NCI-H2196 (cell line): ENCODE measurements at regions not wholly inside any gene's neighbourhood (a gene's known extent, or its start where the extent isn't known, plus 50 kb on each side); places are given as distances from the start of the nearest gene placed in this dataset.
A peak's percentile ranks its signal among the peaks of the same experiment; 100 is the strongest.
"Not testable (repeated sequence)": the region's sequence is repeated elsewhere in the genome, so short reads cannot be mapped to it uniquely, and the experiment has no call there.

Experiments used
- DNase-seq: peaks from one replicate; lab custom pipeline; 2025; ENCODE audit not compliant: unreplicated experiment; lab: John Stamatoyannopoulos, UW

DNA sequence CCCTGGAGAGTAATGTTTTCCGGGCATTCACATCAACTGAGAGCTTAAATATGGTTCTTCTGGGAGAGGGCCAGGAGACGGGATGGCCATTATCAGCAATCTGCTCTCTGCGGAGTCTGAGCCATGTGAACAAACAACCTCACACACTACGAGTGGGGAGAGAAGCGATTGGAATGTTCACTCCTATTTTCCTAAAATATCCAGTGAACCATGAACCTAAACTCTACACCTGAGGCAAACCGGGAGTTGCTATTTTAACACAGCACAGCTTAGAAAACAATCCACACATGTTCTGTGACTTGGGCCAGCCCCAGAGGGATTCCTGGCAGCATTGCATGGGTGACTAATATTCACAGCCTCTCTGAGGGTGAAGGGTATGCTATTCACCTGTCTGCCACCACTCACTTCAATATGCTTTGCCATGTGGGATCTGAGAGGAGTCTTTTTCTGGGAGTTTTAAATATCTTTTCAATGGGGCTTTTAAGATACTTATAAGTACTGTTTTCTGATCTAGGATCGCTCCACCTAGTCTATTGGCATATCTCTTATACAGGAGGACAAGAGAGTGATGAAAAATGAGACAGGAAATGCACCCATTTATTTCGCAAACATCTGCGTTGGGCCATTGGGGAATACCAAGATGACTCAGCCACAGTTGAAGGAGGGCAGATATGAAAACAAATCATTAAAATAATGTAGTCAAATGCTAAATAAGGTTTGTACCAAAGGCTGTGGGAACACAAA, 72.6 kb upstream of the SERP2 start:
- peak; percentile 37 for DNase-seq

DNA sequence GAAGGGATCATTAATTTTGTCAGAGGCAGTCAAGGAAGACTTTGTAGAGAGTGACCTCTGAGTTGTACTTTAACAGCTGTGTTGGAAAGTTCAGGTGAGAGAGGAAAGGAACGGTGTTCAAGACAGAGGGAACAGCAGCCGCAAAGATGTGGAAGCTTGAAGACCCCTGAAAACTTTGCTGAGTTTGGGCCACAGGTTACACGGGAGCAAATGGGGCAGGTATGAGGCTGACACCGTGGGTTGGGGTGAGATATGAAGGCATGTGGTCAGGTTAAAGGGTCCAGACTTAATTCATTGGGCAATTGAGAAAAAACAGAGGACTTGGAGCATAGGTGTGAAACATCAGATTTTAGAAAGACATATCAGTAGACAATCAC, 72.0 kb upstream of the SERP2 start:
- DNase-seq: no peak

DNA sequence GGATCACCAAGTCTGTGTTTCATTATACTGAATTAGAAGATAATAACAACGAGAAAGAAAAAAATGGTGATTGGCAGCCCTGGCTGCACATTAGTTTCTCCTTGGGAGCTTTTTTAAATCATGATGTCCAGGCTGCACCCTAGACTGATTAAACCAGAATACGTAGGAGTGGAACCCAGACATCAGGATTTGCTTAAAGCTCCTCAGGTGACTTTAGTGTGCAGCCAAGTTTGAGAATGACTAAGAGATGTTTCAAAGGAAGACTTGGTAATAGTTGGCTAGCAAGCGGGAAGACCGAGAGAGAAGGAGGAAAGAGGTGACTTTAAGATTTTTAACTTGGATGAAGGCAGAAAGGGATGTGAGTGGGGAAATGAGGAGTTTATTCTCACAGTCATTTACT, 71.4 kb upstream of the SERP2 start:
- no peak for DNase-seq

DNA sequence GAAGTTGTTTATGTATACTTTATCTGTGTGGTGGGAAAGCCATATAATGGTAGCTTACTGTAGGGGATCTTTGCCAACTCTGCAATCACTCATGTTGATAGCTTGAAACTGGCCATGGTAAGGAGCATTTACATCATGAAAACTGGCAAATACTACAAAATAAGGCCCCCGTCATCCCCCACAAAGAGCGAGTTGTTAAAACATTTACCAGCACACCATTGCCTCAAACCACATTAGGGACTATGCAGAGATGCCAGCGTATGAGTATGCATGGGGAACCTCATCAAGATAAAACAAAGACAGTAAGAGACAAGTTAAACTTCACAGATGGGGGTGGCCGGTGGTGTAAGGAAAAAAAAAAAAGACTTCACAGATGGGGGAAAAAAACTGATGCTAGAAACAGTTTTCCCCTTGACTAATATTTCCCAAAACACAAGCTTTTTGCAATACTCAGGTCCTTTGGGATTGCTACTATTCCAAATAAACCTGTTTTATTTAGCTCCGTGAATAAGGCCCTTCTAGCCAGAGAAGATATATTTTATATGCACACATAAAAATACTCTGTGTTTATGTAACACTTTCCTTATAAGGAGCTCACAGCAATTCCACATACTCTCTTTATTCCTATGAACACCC, 70.6 kb upstream of the SERP2 start:
- DNase-seq: no peak

DNA sequence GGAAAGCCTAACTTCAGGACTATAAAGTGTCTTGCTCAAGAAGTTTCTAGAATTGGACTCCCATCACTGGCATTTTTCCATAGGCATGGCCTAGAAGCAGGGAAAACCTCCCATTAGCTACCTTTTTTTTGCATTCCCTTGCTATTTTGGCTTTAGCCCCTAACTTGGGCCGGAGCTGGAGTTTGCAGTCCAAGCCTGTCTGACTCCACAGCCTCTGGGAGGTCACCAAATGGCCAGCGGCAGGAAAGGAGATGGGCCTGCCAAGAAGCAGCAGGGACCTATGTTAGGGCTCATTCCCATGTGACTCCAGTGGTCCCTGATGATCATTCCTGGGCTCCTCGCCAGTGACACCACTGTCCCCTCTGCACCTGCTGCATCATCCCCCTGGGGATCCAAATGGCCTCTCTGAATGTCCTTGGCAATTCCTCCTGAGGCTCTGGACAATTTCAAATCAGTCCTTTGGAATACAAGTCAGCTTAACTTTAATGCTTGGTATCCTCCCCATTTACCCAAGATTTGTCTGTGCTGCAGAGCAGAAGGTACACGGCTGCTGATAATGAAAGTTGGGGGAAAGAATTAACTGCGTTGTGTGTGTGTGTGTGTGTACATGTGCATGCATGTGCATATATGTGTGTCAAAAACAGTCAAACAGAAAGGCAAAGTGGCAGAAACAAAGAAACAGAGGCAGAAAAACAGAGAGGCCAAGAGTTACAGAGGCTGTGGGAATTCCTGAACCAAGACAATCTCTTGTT, 69.8 kb upstream of the SERP2 start:
- no peak for DNase-seq

DNA sequence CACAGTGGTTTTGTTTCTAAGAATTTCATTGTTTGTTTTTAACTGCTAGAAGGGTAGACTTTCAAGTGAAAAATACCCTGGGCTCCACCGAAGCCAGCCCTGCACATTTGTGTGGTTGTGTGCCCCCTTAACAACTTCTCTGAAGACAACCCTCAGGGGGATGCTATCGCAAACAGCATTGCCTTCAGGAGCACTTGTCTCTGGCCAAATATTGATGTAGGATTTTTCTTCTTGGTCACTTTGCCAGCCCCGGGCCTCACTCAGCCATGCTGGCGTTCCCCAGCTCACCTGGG, 69.2 kb upstream of the SERP2 start:
- DNase-seq: no peak

DNA sequence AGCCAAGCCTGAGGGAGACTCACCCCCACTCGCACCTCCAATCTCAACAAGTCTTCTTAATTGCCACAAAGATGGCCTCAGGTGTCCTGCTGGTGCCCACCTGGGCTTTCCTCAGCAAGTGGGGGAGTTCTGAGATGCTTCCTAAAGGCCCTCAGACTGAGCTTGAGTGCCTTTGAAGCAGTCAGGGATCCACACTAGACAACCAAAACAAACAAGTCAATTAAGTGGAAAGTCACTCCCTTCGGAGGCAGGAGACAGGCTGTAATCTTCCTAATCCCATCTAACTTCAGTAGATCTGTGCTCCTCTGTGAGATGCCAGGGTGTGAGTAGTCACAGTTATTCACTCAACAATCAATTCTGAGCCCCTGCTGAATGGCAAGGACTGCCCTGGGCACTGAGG, 68.3 kb upstream of the SERP2 start:
- no peak for DNase-seq

DNA sequence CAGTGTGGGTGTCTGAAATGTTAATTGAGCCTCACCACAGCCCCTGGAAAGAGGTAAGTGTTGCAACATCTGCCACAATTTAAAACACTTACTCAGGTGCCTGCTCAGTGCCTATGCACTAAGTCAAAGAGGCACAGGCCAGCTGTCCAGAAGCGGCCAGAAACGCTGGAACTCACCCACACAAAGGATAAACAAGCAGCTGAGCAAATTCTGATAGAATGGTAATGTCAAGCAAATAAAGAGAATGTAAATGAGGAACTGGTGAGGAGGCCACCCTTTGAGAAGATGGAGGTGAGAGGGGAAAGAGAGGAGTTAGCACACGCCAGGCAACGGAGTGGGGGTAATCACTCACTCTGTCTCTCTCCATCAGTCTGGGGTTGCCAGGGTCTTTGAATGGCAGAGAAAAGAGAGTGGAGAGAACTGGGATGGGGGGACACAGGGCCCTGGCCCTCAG, 67.7 kb upstream of the SERP2 start:
- DNase-seq: peak; percentile 22

DNA sequence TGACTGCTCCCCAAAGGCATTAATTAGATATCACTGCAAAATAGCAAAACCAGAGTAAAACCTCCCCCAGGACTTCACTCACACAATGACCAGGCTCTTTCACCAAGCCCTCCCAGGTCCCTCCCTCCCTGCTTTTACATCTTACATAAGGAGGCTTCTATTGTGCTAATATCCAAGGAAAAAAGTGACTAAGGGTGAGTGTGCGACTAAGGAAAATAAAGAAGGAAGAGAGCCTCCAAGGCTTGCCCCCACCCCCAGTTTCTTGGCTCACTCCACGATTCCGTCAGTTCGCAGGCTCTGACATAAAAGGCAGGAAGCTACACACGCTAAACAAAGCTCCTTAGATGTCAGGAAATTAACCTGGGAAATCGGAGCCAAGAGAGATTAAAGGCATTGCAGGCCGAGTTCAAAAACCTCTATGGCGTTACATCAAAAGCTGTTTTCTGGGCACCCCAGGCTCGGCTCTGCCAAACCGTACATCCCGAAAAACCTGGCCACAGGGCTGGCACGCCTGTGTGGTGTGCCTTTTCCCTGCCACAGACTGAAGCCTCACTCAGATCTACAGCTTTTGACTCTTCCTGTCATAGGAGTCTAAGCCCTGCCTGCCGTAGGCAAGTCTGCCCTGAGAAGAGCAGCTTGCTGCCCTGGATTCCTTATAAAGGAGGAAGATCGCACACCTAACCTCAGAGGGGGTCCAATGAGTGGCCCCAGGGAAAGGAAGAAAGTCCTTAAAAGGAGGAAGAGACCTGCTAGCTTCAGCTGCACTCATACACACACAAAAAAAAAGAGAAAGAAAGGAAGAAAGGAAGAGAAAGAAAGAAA, 67.0 kb upstream of the SERP2 start:
- peak; percentile 42 for DNase-seq

DNA sequence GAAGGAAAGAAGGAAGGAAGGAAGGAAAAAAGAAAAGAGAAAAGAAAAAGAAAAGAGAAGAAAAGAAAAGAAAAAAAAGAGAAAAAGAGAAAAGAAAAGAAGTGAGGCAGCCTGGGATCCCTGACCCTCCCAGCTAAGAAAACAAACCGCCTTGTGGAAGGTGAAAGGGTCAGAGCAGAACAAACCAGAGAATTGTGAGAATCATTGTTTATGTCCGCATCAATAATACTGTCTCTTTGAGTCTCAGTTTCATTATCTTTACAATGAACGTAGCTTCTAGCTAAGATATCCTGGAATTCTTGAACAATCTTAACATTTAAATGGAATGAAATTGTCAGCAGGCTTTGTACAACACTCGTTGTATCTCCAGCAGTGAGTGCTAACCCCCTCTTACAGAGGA, 66.4 kb upstream of the SERP2 start:
- no peak for DNase-seq

DNA sequence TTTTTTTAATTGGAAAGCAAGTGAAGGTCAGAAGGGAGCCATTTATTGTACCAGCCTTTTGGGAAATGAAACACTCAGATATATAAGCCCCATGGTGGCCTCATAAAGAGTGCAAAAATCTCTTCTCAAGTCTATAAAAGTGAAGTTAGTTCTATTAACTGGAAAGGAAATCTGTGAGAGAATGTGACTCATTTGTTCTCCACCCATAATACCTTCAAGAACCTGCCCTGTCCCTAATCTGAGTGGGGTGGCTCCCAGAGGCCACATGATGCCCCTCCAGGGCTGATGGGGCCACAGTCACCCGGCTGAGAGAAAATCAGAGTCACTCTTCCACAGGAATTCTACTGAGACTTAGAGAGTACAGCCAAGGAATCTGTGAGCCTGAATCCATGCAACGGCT, 65.8 kb upstream of the SERP2 start:
- no peak for DNase-seq

DNA sequence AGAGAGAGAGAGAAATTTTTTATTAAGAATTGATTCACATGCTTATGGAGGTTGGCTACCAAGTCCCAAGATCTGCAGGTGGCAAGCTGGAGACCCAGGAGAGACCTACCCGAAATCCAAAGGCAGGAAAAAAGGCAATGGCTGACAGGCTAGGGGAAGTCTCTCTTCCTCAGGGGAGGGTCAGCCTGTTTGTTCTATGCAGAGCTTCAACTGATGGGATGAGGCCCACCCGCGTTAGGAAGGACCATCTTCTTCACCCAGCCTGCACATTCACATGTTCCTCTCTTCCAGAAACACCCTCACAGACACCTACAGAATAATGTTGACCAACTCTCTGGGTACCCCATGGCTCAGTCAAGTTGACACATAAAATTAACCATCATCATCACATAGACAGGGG, 65.3 kb upstream of the SERP2 start:
- DNase-seq: no peak

DNA sequence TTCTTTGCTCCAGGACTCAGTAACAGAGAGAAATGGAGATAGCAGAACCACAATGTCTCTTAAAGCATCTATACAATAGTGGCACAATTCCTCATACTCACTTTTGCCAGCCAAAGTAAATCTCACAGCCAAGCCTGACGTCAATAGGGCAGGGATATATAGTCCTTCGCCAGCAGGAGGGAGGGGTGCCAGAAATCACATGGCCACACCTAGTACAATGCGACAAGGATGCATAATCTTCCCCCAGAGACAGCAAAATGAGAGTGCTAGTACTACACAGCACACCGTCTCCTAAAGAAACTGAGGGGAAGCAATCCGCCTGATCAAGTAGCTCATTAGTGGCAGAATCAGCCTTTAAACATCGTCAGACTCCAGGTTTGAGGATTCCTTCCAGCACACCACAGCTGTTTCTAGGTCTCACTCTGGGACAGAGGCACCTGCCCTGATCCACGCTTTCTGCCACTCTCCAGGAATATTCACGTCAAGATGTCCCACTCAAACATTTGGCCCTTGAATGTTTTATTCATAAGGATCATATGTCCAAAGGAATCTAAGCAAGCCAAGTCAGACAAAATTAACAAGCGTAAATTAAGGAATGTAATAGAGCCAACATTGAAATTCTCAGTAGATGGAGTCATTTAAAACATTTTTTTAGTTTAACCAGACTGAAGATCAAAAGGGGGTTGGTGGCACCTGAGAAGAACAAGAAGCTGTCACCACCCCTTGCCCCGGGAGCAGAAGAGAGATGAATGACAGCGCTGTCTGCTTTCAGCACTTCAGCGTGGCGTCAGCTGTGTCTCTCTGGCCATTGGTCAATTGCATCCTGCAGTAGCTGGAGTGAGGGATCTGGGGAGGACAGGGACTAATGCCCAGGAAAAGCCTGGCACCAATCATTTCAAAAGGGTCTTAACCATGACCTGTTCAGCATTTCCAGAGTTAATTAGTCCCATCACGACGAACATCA, 63.5 kb upstream of the SERP2 start:
- peak; percentile 28 for DNase-seq

DNA sequence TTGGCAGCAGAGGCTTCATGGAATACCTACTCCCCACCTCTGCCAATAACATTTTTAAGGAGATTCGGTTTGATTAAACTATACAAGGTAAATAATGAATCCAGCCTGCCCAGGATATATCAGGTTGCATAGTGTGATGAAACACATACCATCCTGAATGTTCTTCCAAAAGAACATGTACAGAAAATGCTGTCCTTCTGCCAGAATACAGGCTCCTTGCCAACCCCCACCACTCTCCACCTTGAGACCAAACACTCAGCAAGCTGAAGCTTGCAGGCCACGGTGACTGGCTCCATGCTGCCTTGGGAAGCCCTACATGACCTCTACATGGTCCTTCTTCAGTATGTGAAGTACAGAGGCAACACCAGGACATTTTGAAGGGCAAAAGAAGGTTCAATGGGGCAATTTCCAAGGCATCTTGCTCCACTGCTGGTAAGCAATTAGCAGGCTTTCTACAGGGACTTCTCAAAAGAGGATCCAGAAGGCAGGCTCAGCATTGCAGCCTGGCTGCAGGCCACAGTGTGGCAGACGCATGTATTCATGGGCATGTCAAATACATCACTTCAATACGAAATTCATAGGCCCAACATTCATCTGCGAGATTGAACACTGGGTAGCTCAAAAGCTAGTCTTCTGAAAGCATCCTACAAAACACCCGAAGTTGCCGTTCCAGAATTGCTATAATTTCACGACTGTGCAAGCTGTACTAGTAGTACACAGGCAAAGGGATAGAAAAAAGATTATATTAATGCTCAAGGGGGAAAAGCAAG, 62.4 kb upstream of the SERP2 start:
- peak; percentile 42 for DNase-seq

DNA sequence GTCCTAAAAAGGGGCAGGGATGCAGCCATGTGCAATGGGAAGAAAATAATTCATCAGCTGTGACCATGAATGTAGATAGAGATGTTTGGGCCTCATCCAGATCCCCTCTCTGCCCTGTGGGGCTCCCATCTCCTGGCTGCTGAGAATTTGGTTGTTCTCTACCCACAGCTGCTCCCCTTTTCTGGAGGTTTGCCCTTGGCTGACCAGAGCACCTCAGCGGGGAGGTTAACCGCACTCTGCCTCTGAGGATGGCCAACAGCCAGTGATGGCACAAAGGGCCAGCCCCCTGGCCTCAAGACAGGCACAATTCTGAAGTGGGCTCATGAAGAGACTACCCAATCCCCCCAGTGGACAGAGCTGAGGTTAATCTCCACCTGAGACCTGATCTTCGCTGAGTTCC, 61.5 kb upstream of the SERP2 start:
- DNase-seq: no peak

DNA sequence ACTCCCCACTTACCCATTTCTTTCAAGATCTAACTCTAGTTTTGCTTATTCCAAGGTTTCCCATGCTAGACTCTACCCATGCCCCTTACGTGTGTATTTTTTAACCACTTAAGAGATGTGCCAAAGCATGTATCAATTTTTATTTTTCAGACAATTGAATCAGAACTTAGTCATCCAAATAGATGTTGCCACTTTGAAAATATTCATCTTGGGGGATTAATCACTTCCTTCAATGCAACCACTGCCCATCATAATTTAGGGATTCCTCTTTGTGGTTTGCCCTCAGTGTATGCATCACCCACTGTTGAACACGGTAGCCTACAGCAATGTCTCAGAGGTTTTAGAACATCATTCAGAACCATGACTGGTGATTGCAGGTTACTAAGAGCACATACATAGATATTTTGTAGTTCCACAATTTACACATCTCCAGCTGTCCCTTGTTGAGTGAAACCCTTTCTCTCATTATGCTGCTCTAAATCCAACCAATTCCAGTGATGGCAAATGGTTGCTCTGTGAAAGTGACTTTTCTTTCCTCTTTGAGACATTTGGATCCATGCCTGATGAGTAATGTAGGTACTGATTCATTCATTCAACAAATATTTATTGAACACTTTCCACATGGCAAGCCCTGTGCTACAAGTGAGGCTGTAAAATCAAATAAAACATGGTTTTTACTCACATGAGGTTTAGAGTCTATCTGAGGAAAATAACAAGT, 60.6 kb upstream of the SERP2 start:
- DNase-seq: no peak

DNA sequence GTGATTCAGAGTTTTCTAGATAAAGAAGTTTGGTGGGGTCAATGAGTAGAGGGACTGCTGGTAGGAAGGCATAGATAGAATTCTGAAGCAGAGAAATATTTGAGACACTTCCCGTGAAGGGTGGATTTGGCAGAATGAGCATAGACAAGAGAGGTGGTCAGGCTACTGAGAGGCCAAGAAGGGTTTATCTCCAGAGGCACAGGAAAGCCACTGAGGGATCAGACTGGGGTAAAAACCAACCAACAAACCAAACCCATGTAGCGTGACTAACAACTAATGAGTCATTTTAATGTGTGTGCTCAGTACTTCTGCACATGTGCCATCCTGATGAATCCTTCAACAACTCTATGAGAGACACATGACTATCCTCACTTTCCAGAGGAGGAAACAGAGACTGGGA, 60.0 kb upstream of the SERP2 start:
- DNase-seq: no peak

DNA sequence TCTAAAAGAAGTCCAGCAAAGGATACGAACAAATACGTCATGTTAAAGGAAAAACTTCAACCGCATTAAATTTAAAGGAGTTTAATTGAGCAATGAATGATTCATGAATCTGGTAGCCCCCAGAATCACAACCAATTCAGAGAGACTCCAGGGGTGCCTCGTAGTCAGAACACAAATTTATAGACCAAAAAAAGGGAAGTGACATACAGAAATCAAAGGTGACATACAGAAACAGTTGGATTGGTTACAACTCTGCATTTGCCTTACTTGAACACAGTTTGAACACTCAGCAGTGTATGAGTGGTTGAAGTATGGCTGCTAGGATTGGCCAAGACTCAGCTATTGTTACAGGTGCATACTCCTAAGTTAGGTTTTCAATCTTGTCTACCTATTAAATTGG, 59.5 kb upstream of the SERP2 start:
- not testable (repeated sequence) for DNase-seq

DNA sequence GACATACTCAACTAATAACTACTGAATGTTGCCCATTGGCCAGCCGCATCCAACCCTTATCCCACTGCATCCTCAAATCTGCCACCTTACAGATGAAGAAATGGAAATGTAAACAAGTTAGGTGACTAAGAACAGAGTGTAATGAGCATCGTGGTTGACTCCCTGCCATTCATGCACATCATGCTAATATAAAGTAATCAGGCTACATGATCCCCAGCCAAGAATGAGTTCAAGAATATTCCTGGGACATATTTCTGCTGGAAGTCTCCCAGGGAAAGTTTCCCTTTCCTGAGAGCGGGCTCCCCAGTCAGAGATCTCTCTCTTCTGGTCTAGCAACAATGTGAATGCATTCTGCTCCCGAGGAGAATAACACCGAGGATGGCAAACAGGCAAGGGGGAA, 55.9 kb upstream of the SERP2 start:
- no peak for DNase-seq
